HG03139 (cell line): ENCODE measurements at regions not wholly inside any gene's neighbourhood (a gene's known extent, or its start where the extent isn't known, plus 50 kb on each side); places are given as distances from the start of the nearest gene placed in this dataset.

Source experiments
- ATAC-seq: cut with Tn5 transposase; IDR thresholded peaks from one replicate; pipeline ENCODE4 v1.9.1; 2021; ENCODE audit not compliant: unreplicated experiment

DNA sequence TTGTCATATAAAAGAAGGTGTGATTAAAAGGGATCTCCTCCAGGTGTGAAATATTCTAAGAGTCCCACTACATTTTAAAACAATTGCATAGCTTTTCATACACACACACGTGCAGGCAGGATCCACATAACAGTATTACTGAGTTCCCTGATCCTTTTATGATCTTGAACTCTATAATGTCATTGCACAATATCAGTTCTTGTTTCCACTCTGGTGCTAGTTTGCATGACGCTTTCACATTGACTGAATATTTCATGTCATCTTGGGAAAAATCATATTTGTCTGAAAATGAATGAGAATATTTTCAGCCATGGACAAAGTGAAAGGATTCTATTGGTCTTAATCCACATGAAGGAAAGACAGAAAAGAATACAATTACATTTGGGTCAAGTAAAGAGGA is 703.8 kb downstream of the CDH8 start:
- no peak for ATAC-seq

DNA sequence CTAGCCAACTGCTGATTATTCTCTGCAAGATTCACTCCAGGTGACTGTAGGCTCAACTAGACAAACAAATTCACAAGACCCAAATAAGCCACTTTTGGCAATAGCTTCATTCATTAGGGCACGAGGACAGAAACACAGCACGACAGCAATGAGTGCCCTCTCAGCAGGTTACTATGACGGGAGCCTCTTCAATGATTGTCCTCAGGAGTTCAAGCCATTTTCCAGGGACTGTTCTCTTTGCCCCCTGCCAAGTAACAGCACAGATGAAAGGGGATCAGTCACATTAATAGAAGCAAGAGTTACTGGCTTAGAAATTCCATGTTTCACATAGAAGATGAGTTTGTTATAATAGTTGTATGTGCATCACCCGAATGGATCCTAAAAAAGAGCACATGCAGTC is 712.2 kb downstream of the CDH8 start:
- ATAC-seq, result no peak

GRCh38 chr16:61323456-61323855 is 712.8 kb downstream of the CDH8 start:
- no peak for ATAC-seq

GRCh38 chr16:61320791-61321190 is 715.4 kb downstream of the CDH8 start:
- ATAC-seq, result no peak

DNA sequence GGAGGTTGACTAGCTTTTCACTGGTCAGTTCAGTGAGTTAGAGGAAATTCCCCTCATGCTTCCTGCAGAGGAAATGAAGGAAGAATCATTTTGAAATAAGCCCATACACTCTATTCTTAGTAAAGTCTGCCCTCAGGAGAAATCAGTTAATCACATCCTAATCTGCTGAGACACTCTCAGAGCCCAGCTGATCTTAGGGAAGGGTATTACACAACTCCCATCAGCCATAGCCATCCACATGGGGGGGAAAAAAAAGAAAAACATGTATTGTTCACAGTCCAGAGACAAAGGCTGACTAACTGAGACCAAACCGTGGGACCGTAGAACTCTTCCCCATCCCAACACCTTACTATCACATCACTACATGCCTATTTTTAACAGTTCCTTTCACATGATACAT is 722.3 kb downstream of the CDH8 start:
- ATAC-seq, result no peak

DNA sequence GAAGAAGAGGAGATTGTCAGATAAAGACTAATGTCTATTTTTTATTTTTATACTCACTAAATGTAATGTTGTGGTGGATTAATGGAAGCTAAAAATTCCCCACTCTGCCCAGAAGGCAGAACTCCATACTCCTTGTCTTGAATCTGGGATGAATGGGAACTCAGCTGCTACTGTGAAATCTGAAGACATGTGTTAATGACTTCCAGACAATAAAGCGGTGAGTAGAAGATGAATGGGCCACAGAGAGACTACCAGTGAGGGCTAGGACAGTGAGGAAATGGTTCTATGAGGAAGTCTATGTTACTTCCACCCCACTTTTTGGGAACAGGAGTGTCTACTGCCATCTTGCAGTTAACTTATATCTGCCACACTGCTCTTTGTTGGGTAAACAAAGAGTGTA is 726.9 kb downstream of the CDH8 start:
- no peak for ATAC-seq

GRCh38 chr16:61306204-61306603 is 730.0 kb downstream of the CDH8 start:
- ATAC-seq, result no peak

DNA sequence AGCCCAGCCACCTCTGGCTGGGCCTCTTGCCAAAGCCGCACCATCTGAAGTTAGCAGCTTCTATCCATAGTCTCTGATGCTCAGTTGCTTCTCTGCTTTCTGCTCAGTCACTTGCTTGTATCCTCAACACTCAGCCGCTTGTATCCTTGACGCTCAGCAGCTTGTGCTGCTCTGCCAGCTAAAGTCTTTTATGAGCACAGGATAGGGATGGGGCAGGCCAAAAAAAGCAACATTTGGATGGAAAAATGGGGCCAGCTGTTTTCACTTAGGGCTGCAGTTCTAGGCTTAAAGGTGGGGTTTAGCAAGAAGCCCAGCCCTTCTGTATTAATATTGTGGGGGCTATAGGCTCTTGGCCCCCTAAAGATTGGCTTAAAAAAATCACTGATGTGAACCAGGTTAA is 739.4 kb downstream of the CDH8 start:
- no peak for ATAC-seq

DNA sequence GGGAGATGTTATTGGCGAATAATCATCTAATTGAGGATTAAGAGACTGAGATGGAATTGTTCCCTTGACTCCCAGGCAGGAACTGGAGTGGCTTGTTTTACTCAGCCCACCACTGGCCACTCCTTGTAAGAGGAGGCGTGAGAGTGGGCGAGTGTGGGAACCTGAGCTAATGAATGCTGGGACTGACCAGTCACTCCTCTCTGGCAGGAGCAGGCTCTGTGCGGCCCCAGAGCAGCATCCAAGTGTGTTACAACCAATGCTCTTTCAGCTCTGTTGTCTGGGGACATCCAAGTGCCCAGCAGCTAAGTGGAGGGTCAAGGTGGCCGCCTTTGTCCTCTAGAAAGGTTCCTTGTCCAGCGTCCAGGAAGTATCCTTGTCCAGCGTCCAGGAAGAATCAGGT is 739.9 kb downstream of the CDH8 start:
- no peak for ATAC-seq

DNA sequence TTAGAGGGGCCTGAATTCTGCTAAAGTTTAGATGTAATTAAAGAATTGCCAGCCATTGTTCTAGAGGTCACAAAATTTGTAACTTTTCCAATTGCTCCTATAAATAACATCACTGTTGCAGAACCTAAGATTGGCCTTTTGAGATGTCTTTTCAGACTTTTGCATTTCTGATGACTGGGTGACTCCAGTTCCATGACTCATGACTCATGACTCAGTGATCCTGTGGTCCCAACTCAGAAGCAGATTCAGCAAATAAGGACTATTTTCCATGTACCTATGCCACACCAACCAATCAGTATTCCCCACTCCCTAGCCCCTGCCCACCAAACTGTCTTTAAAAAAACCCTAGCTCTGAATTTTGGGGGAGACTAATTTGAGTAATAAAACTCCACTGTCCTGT is 740.9 kb downstream of the CDH8 start:
- ATAC-seq, result no peak

GRCh38 chr16:61289141-61289540 is 747.1 kb downstream of the CDH8 start:
- ATAC-seq, result no peak

DNA sequence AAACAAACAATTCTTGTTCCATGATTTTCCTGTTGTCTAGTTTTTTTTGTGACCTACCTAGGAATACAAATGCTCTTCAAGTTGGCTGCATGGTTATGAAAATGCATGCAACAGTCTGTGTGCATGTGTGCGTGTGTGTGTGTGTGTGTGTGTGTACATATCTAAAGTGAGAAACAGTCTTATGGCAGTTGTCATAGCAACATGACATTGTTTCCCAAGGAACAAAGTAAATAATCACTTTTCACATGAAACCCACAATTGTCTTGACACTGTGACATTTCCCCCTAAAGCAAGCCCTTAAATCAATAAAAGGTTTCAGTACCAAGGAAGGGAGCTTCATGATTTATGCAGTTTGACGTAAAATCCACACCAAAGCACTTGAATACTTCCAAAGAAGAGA is 758.4 kb downstream of the CDH8 start:
- ATAC-seq, result no peak

DNA sequence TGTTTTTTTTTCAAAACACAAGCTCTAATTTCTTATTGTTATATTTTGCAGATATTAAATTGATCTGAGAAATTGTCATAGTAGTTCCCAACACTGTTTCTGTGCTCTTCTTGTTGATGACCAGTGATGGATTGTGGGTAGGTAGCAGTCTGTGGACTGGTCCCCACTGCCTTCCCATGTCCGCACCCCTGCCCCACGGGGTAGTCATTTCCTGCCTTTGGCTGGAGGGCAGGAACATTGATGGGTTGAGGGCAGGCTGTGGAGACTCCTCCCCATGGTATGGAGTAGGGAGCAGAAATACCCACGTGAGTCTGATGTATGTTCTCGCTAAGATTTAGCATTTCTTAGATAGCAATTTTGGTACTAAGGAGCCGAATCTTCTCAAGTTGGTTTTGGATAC is 762.0 kb downstream of the CDH8 start:
- ATAC-seq, result no peak

GRCh38 chr16:61270726-61271125 is 765.5 kb downstream of the CDH8 start:
- no peak for ATAC-seq

DNA sequence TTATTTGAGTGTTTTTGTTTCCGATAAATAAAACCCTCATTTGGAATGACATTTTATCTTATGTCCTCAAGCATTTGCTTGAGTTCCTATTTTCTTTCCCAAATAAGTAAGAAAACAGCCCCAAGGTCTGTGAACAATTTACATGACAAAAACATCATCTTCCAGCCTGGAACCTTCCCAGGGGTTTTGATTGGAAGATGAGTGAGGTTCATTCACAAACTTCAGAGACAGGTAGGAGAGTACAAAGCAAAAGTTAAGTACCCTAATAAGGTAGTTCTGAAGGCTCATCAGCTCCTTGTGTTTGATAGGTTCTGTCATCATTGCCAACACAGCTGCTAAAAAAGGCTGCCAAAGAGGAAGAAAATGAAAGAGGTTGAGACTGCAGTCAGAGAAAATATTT is 772.8 kb downstream of the CDH8 start:
- no peak for ATAC-seq

- no peak for ATAC-seq
Measured at GRCh38 chr16:61261315-61261714, 774.9 kb downstream of the CDH8 start.

DNA sequence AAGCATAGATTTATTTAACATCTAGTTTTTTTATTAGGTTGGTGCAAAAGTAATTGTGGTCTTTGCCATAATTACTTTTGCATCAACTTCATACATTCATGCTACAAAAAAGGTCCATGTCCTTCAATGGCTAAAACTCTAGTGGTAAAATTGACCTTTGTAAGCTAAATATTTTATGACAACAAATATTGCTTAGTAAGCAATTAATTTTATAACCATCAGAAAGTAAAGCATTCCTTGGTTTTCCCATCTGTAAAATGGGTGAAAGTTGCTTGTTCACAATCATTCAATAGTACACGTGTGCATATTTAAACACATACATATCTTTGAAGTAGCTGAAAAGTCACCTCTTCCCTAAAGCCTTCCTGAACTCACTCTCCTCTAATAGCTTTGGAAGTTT is 789.6 kb downstream of the CDH8 start:
- no peak for ATAC-seq

DNA sequence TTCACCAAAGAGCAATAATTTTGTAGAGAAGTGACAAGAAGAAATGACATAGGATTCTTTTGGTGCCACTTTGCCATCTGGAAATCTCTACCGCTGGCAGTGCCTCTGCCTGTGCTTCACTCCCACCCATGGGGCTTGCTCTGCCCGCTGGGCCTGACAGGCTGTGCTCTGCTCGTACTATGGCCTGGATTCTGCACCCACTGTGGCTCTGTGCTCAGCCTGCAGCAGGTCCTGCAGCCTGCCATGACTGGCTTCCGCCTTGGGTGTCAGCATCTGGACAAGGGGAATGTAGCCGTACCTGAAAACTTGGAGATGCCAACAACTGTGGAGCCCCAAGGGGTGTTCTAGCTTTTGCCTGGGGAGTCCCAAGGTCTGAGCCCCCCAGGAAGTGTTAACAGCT is 792.3 kb downstream of the CDH8 start:
- ATAC-seq, result no peak

DNA sequence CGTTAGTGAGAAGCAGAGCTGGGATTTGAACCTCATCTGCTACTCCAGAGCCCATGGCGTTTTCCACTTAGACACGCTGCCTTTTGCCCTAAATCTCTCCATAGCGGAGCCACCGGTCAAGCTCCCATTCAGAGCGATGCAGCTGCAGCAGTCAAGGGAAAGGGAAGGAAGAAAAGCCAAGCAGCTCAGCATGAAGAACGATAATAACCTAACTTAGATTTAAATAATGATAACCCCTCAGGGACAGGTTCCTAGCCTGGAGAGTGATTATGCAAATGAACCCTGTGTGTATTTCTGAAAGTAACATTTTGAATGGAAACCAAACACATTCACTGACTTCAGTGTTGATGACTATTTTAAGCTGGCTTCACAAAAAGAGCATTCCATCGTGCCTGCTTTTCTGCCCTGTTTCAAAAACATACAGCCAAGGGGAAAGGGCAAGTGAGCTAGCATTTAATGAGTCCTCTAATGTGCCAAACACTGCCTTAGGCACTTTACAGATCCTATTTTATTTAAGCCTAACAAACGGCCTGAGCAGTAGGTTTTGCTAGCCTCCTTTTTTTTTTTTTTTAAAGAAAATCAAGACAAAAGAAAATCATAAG is 798.3 kb downstream of the CDH8 start:
- no peak for ATAC-seq

DNA sequence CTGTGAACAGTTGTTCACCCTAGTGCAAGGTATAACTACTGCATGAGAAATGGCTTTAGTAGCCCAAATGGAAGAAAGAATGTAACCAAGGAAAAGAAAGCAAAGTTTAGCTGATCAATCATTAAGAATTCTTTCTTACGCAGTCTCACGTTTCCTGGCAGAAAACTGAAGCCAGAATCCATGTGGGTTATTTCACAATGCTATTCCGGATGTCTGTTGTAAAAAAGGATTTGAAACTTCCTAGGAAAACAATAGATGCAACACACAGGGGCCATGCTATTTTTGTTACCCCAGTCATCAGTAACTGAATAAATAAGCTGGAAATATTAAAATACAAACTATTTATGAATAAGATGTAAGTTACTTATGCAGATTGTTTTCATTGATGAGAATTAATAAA is 802.5 kb downstream of the CDH8 start:
- no peak for ATAC-seq

- ATAC-seq, result no peak
Measured at GRCh38 chr16:61228371-61228770, 807.9 kb downstream of the CDH8 start.

GRCh38 chr16:61215605-61216004 is 820.6 kb downstream of the CDH8 start:
- no peak for ATAC-seq

DNA sequence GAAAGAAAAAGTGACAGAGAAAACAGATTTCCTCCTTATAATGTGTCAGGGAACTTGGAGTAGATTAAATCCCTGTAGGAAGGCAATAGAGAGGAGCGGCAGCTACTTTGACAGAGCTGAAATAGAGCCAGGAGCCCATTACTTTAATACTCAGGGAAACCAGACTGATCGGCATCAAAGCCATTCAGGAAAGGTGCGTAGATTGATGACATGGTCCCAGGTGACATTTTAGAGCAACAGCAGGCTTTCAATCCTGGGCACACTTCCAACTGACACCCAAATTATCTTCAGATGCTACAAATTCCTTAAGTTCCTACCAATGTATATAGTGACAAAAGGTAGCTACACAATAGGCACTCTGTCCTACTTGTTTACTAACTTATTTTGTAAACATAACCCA is 821.5 kb downstream of the CDH8 start:
- no peak for ATAC-seq

GRCh38 chr16:61210076-61210475 is 826.2 kb downstream of the CDH8 start:
- no peak for ATAC-seq
